Endothelial cell of umbilical vein (primary cell): ENCODE measurements at regions not wholly inside any gene's neighbourhood (a gene's known extent, or its start where the extent isn't known, plus 50 kb on each side); places are given as distances from the start of the nearest gene placed in this dataset.

ENCODE experiments used
- BruUV-seq: library from RNA; stranded (reverse); fragments of 400-500 nt; replicated peaks from 2 replicates; lab custom pipeline; 2021; lab: Mats Ljungman, UMichigan
- CTCF ChIA-PET: fragments of 300-600, 350-600 bp; sonication (Branson Sonifier 250); formaldehyde crosslinking; loops from one replicate; lab custom pipeline; 2021; ENCODE audit warnings: antibody characterized with exemption, inconsistent platforms; lab: Charles Lee
- POLR2A ChIA-PET: fragments of 300-600, 350-600 bp; sonication (Branson Sonifier 250); formaldehyde crosslinking; loops from one replicate; lab custom pipeline; 2021; ENCODE audit warnings: antibody characterized with exemption, inconsistent platforms; lab: Charles Lee
- DNase-seq: peaks from one replicate; pipeline ENCODE4 v3.0.0-alpha.2; 2011; ENCODE audit warnings: low read depth, low spot score
- FAIRE-seq: peaks from 2 replicates; lab custom pipeline; 2011; peaks lifted over from hg19 to GRCh38; lab: Jason Lieb, UNC
- H2AFZ ChIP-seq: 2 replicates; pipeline ENCODE4 v1.6.0; 2012; ENCODE audit warnings: low read depth, low read length, control low read depth, inconsistent platforms
- H3K27ac ChIP-seq: 2 replicates; pipeline ENCODE4 v1.5.1; 2011; ENCODE audit warnings: low read depth, mild to moderate bottlenecking, control low read depth, low read length, moderate library complexity; ENCODE audit not compliant: insufficient read depth
- H3K27me3 ChIP-seq, 2 experiments: 2 replicates each; pipeline versions ENCODE4 v1.6.0 to v1.6.1; 2011; ENCODE audit warnings: low read length in 2 of 2, mixed read lengths in 1 of 2; ENCODE audit not compliant: control insufficient read depth in 2 of 2, insufficient read depth in 2 of 2
- H3K36me3 ChIP-seq, 2 experiments: 2 replicates in 1 of 2; 3 replicates in 1 of 2; pipeline ENCODE4 v1.5.1; 2011; ENCODE audit warnings: low read length in 2 of 2, mild to moderate bottlenecking in 1 of 2, moderate library complexity in 1 of 2; ENCODE audit not compliant: control insufficient read depth in 2 of 2, insufficient read depth in 2 of 2; ENCODE audit errors: extremely low read depth in 1 of 2
- H3K4me1 ChIP-seq: 3 replicates; pipeline ENCODE4 v1.5.1; 2011; ENCODE audit warnings: mild to moderate bottlenecking, low read length; ENCODE audit not compliant: control insufficient read depth, insufficient read depth; ENCODE audit errors: extremely low read depth
- H3K4me2 ChIP-seq: 2 replicates; pipeline ENCODE4 v1.6.1; 2011; ENCODE audit warnings: low read length, control low read depth, mixed read lengths; ENCODE audit not compliant: insufficient read depth
- H3K4me3 ChIP-seq, 3 experiments: fragments of 200-600 bp in 1 of 3; sonication (generic), shearing (Covaris generic) in 1 of 3; replicated peaks in 1 of 3; 2 replicates each; pipeline ENCODE4 v1.5.1; 2011 to 2016; ENCODE audit warnings: control low read depth in 3 of 3, low read length in 3 of 3, mild to moderate bottlenecking in 2 of 3, inconsistent platforms in 1 of 3, low read depth in 1 of 3, moderate library complexity in 1 of 3; ENCODE audit not compliant: insufficient read depth in 1 of 3
- H3K79me2 ChIP-seq: 2 replicates; pipeline ENCODE4 v1.6.0; 2012; ENCODE audit warnings: low read length, inconsistent platforms; ENCODE audit not compliant: control insufficient read depth, insufficient read depth
- H3K9ac ChIP-seq: replicated peaks from 2 replicates; pipeline ENCODE3; 2011; ENCODE audit warnings: low read length, control low read depth; ENCODE audit not compliant: insufficient read depth; ENCODE audit errors: extremely low read depth
- H3K9me1 ChIP-seq: replicated peaks from 3 replicates; pipeline ENCODE4 v1.6.0; 2011; ENCODE audit warnings: mild to moderate bottlenecking, low read length; ENCODE audit not compliant: control insufficient read depth, insufficient read depth; ENCODE audit errors: extremely low read depth
- H3K9me3 ChIP-seq: replicated peaks from 2 replicates; pipeline ENCODE4 v1.5.1; 2012; ENCODE audit warnings: low read length, inconsistent platforms; ENCODE audit not compliant: control insufficient read depth, insufficient read depth
- H4K20me1 ChIP-seq: replicated peaks from 2 replicates; pipeline ENCODE3; 2011; ENCODE audit warnings: mild to moderate bottlenecking, low read length; ENCODE audit not compliant: control insufficient read depth, insufficient read depth; ENCODE audit errors: extremely low read depth
- EZH2 ChIP-seq: IDR thresholded peaks from 2 replicates; pipeline ENCODE4 v1.6.1; 2012; ENCODE audit warnings: borderline replicate concordance, low read depth, mild to moderate bottlenecking, moderate library complexity, low read length, inconsistent platforms; ENCODE audit not compliant: severe bottlenecking
- FOS ChIP-seq: IDR thresholded peaks from 2 replicates; pipeline ENCODE4 v1.6.1; 2011; ENCODE audit warnings: mild to moderate bottlenecking, low read length, moderate library complexity, borderline replicate concordance; ENCODE audit not compliant: insufficient read depth
- GATA2 ChIP-seq: IDR thresholded peaks from 2 replicates; pipeline ENCODE4 v1.7.0; 2011; ENCODE audit warnings: low read depth, mild to moderate bottlenecking, moderate library complexity, mixed read lengths, low read length; ENCODE audit not compliant: insufficient read length, insufficient read depth
- JUN ChIP-seq: IDR thresholded peaks from 2 replicates; pipeline ENCODE4 v1.6.1; 2011; ENCODE audit warnings: borderline replicate concordance, low read depth; ENCODE audit not compliant: insufficient read length, insufficient read depth
- MYC ChIP-seq: IDR thresholded peaks from one replicate; pipeline ENCODE4 v1.6.1; 2011; ENCODE audit warnings: mild to moderate bottlenecking, low read depth, low read length
- POLR2A ChIP-seq: IDR thresholded peaks from 2 replicates; pipeline ENCODE4 v1.6.1; 2012; ENCODE audit warnings: low read depth, mild to moderate bottlenecking, control low read depth, low read length
- POLR2AphosphoS5 ChIP-seq: IDR thresholded peaks from 2 replicates; pipeline ENCODE4 v1.6.1; 2012; ENCODE audit warnings: low read depth, mild to moderate bottlenecking, control low read depth, low read length, moderate library complexity; ENCODE audit not compliant: insufficient read depth
- dilution Hi-C: fragments of 300-500 bp; cut with MboI; formaldehyde crosslinking; loops from one replicate; pipeline ENCODE4 v1.15.0; 2019; ENCODE audit warnings: low sequenced_read_pairs; ENCODE audit not compliant: extremely low pct_ligation_motif_present
- intact Hi-C: fragments of 100-400 bp; cut with micrococcal nuclease; formaldehyde crosslinking; loops from one replicate; pipeline ENCODE4 v1.10.0; 2022
- TF ChIP-seq, protein P1 (sequence below): IDR thresholded peaks from 2 replicates; pipeline ENCODE4 v1.6.1; 2011; ENCODE audit not compliant: insufficient read depth, insufficient read length
- TF ChIP-seq, protein P2 (sequence below), 2 donors: IDR thresholded peaks; 1 replicate in 1 of 2; 2 replicates in 1 of 2; pipeline ENCODE4 v1.5.1; 2011; ENCODE audit warnings: low read length in 2 of 2, mild to moderate bottlenecking in 2 of 2, moderate library complexity in 2 of 2, control low read depth in 1 of 2, inconsistent platforms in 1 of 2, low read depth in 1 of 2; ENCODE audit not compliant: insufficient read depth in 1 of 2; ENCODE audit errors: extremely low read depth in 1 of 2

DNA sequence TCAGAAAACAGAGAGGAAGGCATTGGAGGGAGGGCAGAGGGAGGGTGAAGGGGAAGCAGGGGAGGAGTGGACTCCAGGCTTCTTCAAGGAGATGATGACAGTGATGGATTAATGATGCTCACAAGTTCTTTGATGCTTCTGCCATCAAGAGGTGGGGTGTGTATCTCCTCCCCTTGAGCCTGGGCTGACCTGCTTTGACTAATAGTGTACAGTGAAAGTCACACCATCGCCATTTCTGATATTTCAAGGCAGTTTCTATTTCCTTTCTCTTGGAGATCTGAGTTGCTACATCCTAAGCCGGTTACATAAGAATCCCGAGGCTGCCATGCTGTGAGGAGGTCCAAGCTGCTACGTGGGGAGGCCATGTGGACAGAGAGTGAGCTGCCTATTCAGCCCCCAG, 312.5 kb downstream of the MAF start:
- ChIA-PET POLR2A (no interaction called here), CTCF (no interaction called here)
- BruUV-seq, result no TSS peak
- H3K27me3 ChIP-seq, result no peaks in the 10 kb centered on the region
- no peak overlapping the region for H2AFZ ChIP-seq
- no peaks in the 10 kb centered on the region for H3K4me1 ChIP-seq
- no peak overlapping the region for H3K27ac ChIP-seq
- no peaks in the 10 kb centered on the region for H4K20me1 ChIP-seq
- DNase-seq, result no peak
- no peak for FAIRE-seq
- no peak overlapping the region for H3K4me3 ChIP-seq
- dilution Hi-C loops, result no loop called here
- peaks cover 4% of the 10 kb centered on the region for H3K9me3 ChIP-seq
- no peaks in the 10 kb centered on the region for H3K9me1 ChIP-seq
- no peaks in the 10 kb centered on the region for H3K36me3 ChIP-seq
- no peak overlapping the region for H3K4me2 ChIP-seq
- TF ChIP-seq FOS (no peak), EZH2 (no peak), GATA2 (no peak), MYC (no peak), POLR2A (no peak), JUN (no peak), POLR2AphosphoS5 (no peak)
- TF ChIP-seq, protein P1, sequence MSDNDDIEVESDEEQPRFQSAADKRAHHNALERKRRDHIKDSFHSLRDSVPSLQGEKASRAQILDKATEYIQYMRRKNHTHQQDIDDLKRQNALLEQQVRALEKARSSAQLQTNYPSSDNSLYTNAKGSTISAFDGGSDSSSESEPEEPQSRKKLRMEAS, result no peak
- TF ChIP-seq, protein P2, sequence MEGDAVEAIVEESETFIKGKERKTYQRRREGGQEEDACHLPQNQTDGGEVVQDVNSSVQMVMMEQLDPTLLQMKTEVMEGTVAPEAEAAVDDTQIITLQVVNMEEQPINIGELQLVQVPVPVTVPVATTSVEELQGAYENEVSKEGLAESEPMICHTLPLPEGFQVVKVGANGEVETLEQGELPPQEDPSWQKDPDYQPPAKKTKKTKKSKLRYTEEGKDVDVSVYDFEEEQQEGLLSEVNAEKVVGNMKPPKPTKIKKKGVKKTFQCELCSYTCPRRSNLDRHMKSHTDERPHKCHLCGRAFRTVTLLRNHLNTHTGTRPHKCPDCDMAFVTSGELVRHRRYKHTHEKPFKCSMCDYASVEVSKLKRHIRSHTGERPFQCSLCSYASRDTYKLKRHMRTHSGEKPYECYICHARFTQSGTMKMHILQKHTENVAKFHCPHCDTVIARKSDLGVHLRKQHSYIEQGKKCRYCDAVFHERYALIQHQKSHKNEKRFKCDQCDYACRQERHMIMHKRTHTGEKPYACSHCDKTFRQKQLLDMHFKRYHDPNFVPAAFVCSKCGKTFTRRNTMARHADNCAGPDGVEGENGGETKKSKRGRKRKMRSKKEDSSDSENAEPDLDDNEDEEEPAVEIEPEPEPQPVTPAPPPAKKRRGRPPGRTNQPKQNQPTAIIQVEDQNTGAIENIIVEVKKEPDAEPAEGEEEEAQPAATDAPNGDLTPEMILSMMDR (IDR thresholded peaks at IDR 0.05; ENCODE audit: extremely low read depth in 1 of 2, insufficient read depth in 1 of 2, low read depth in 1 of 2, low read length in 2 of 2), result no peak
- intact Hi-C loops, result no loop called here
- H3K79me2 ChIP-seq, result no peaks in the 10 kb centered on the region
- no peak overlapping the region for H3K9ac ChIP-seq
